Heart left ventricle (tissue), 16 donors: ENCODE measurements at regions not wholly inside any gene's neighbourhood (a gene's known extent, or its start where the extent isn't known, plus 50 kb on each side); places are given as distances from the start of the nearest gene placed in this dataset.

Source experiments
- ATAC-seq, 4 donors: fragments of 200-7000 bp; cut with Tn5 transposase; one replicate each; pipeline ENCODE4 v1.9.1; 2020 to 2022; ENCODE audit warnings: moderate library complexity in 4 of 4, mild to moderate bottlenecking in 3 of 4, moderate number of reproducible peaks in 1 of 4
- DNase-seq, 5 donors: peaks; one replicate each; pipeline ENCODE4 v3.0.0-alpha.2; 2020
- H3K27ac ChIP-seq, 12 donors: fragments of 200-600 bp; sonication (generic) in 4 of 12; one replicate each; pipeline versions ENCODE4 v1.5.0 to v1.8.0; 2016 to 2022; ENCODE audit warnings: mild to moderate bottlenecking in 2 of 12
- H3K27me3 ChIP-seq, 9 donors: fragments of 200-600 bp; sonication (generic) in 2 of 9; one replicate each; pipeline versions ENCODE4 v1.5.1 to v1.8.0; 2016 to 2022; ENCODE audit warnings: mild to moderate bottlenecking in 3 of 9
- H3K36me3 ChIP-seq, 9 donors: fragments of 200-600 bp; sonication (generic) in 2 of 9; one replicate each; pipeline versions ENCODE4 v1.5.0 to v1.8.0; 2018 to 2022; ENCODE audit warnings: mild to moderate bottlenecking in 2 of 9
- H3K4me1 ChIP-seq, 12 donors: fragments of 200-600 bp; sonication (generic) in 4 of 12; one replicate each; pipeline versions ENCODE4 v1.5.0 to v1.8.0; 2016 to 2022; ENCODE audit warnings: mild to moderate bottlenecking in 3 of 12
- H3K4me3 ChIP-seq, 12 donors: fragments of 200-600 bp; sonication (generic) in 4 of 12; one replicate each; pipeline versions ENCODE4 v1.5.0 to v1.8.0; 2017 to 2022; ENCODE audit warnings: mild to moderate bottlenecking in 9 of 12, moderate library complexity in 4 of 12
- H3K9me3 ChIP-seq, 12 donors: fragments of 200-600 bp; sonication (generic) in 4 of 12; one replicate each; pipeline versions ENCODE4 v1.5.0 to v1.8.0; 2016 to 2022; ENCODE audit warnings: mild to moderate bottlenecking in 1 of 12
- CTCF ChIP-seq, 12 donors: fragments of 200-600 bp; sonication (generic) in 4 of 12; IDR thresholded peaks; one replicate each; pipeline versions ENCODE4 v1.5.0 to v1.8.0; 2018 to 2022; ENCODE audit warnings: antibody characterized with exemption in 12 of 12, mild to moderate bottlenecking in 5 of 12
- POLR2A ChIP-seq, 2 donors: fragments of 450-650 bp; IDR thresholded peaks; one replicate each; pipeline ENCODE4 v1.6.1; 2017; ENCODE audit warnings: antibody characterized with exemption in 2 of 2, mild to moderate bottlenecking in 2 of 2, moderate library complexity in 2 of 2
- WGBS, 4 donors: extraction: QIAGEN DNeasy Blood & Tissue Kit in 2 of 4; methylation state at CpG; one replicate each; pipeline versions ENCODE4 v1.1.5 to v1.1.7; 2013 to 2018; 5-methylcytosine and 5-hydroxymethylcytosine counted together
- intact Hi-C, 10 donors: fragments of 100-400 bp; cut with DNase I; formaldehyde crosslinking; loops; one replicate each; pipeline versions ENCODE4 v1.11.1 to v1.14.2; 2022
- donor health status: ischemic (EF 13 %, LVEDD 7.1; RV severe dilation, severe dysfunction).
- donor health status: healthy with polysubstance abuse.
- donor health status: DM: no; HTN: yes; CAD: no.
- donor health status: DM: no; HTN: no; CAD: no.
- donor health status: ischemic (EF 25% LVEDD 6.9; RV normal size, moderate dysfunction).
- donor health status: ischemic (EF 25% LVEDD 5.7; RV mildly dilated, moderate dysfunction).
- donor health status: healthy.
- donor health status: DM: yes; HTN: yes; CAD: no.
- donor health status: ischemic (EF 35%, LVEDD 5.7; RV mildly dilated, moderate dysfunction).
- donor health status: nonischemic (EF 11% LVEDD 7.7; RV severe dilation, severe dysfunction).
- donor health status: DM: yes; HTN: yes; CAD: no.
- donor health status: PGD.
- donor health status: ischemic (EF 29% LVEDD 5.4; RV normal size, mild dysfunction).
- donor health status: nonischemic (EF 23%, LVEDD 6.1; RV moderate dilation, normal function).

GRCh38 chr9:89864731-89865130 lies 259.9 kb downstream of the GADD45G start:
- Histone ChIP-seq H3K9me3 (no peaks in the 10 kb centered on the region), H3K27ac (no peak overlapping the region), H3K4me1 (peaks cover 0 to 11% (median 5%) of the 10 kb centered on the region in 12 donors), H3K4me3 (no peak overlapping the region), H3K27me3 (no peaks in the 10 kb centered on the region), H3K36me3 (no peaks in the 10 kb centered on the region)
- no peak for TF ChIP-seq POLR2A (IDR thresholded peaks at IDR 0.05)
- no peak for TF ChIP-seq CTCF (IDR thresholded peaks at IDR 0.05)
- ATAC-seq, result no peak
- intact Hi-C loops, result loop anchor here in 1 of 10 donors (5.0 kb wide), 1 partner anchor 257 kb away; the partner anchor contains the start of gene GADD45G
- no peak for DNase-seq
- WGBS, 4 donors, result 82 to 96% (median 91%) methylated on average over 4 of the region's 4 CpGs

- Histone ChIP-seq H3K4me1 (peaks cover 0 to 11% (median 5%) of the 10 kb centered on the region in 12 donors), H3K27ac (no peak overlapping the region), H3K27me3 (no peaks in the 10 kb centered on the region), H3K9me3 (no peaks in the 10 kb centered on the region), H3K4me3 (no peak overlapping the region), H3K36me3 (no peaks in the 10 kb centered on the region)
- 86 to 92% (median 91%) methylated on average over 6 to 8 of the region's 8 CpGs for WGBS, 4 donors
- TF ChIP-seq POLR2A (IDR thresholded peaks at IDR 0.05), result no peak
- no peak for TF ChIP-seq CTCF (IDR thresholded peaks at IDR 0.05)
- no peak for DNase-seq
- intact Hi-C loops, result loop anchor here in 1 of 10 donors (5.0 kb wide), 1 partner anchor 258 kb away; the partner anchor contains the start of gene GADD45G
- no peak for ATAC-seq
Measured at GRCh38 chr9:89865357-89865756, 260.5 kb downstream of the GADD45G start.

- no peak overlapping the region for H3K4me3 ChIP-seq
- no peaks in the 10 kb centered on the region for H3K36me3 ChIP-seq
- peaks cover 0 to 11% (median 5%) of the 10 kb centered on the region in 12 donors for H3K4me1 ChIP-seq
- no peaks in the 10 kb centered on the region for H3K9me3 ChIP-seq
- H3K27ac ChIP-seq, result no peak overlapping the region
- H3K27me3 ChIP-seq, result no peaks in the 10 kb centered on the region
- 96 to 98% (median 96%) methylated on average over 10 of the region's 10 CpGs for WGBS, 4 donors
- DNase-seq (no peak), ATAC-seq (no peak)
- intact Hi-C loops, result loop anchor here in 1 of 10 donors (5.0 kb wide), 1 partner anchor 259 kb away; the partner anchor contains the start of gene GADD45G
- no peak for TF ChIP-seq POLR2A (IDR thresholded peaks at IDR 0.05)
- no peak for TF ChIP-seq CTCF (IDR thresholded peaks at IDR 0.05)
Measured at GRCh38 chr9:89865981-89866380, 261.2 kb downstream of the GADD45G start.

- Histone ChIP-seq H3K27ac (no peak overlapping the region), H3K27me3 (no peaks in the 10 kb centered on the region), H3K4me1 (peaks cover 0 to 11% (median 6%) of the 10 kb centered on the region in 12 donors), H3K9me3 (no peaks in the 10 kb centered on the region), H3K36me3 (no peaks in the 10 kb centered on the region), H3K4me3 (no peak overlapping the region)
- ATAC-seq (no peak), DNase-seq (no peak)
- WGBS, 4 donors, result 87 to 92% (median 91%) methylated on average over 3 of the region's 3 CpGs
- intact Hi-C loops, result loop anchor here in 1 of 10 donors (5.0 kb wide), 1 partner anchor 259 kb away; the partner anchor contains the start of gene GADD45G
- TF ChIP-seq POLR2A (IDR thresholded peaks at IDR 0.05), result no peak
- no peak for TF ChIP-seq CTCF (IDR thresholded peaks at IDR 0.05)
Measured at GRCh38 chr9:89866701-89867100, 261.9 kb downstream of the GADD45G start.
